ENCODE measurements at regions not wholly inside any gene's neighbourhood (a gene's known extent, or its start where the extent isn't known, plus 50 kb on each side); places are given as distances from the start of the nearest gene placed in this dataset.
A peak's percentile ranks its signal among the peaks of the same experiment; 100 is the strongest.
"Not testable (repeated sequence)": the region's sequence is repeated elsewhere in the genome, so short reads cannot be mapped to it uniquely, and the experiment has no call there.

- no peak for DNase-seq
Measured at GRCh38 chr6:78513856-78514255, 353.5 kb upstream of the IRAK1BP1 start.

- no peak for DNase-seq
Measured at GRCh38 chr6:78515271-78515670, 352.1 kb upstream of the IRAK1BP1 start.

DNA sequence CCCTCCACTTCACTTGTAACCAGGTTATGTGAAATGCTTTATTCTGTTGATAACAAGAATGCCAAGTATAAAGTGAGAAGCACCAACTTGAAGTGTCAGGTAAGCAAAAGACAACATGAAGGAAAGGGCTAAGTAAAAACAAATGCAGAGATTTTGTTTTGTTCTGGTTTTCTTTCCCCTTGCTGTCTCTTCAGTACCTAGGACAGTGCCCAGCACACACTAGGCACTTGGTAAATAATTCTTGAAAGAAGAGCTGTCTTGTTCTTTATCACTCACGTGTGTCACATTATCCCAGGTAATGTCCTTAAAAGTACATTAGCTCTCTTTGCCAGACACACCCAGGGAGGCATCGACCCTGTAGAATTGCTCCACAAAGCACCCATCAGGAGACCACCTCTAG lies 350.0 kb upstream of the IRAK1BP1 start:
- no peak for DNase-seq

DNA sequence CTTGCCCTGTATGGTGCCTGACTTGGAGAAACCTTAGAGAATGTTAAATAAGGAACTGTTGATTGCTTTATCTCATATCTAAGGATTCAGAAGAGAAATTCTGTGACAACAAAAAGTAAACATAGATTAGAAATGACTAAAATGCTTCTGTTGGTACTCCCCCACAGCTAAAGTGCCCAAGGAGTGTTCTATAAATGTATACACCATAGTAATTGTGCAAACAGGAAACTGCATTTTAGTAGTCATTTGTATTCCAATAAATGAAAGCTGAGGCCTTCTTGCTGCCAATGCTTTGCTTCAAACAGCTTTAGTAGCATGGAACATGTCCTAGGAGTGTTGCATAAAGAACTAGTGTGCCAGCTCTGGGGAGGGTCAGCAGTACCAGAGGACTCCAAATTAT lies 343.7 kb upstream of the IRAK1BP1 start:
- no peak for DNase-seq

- no peak for DNase-seq
Measured at GRCh38 chr6:78525976-78526375, 341.4 kb upstream of the IRAK1BP1 start.

DNA sequence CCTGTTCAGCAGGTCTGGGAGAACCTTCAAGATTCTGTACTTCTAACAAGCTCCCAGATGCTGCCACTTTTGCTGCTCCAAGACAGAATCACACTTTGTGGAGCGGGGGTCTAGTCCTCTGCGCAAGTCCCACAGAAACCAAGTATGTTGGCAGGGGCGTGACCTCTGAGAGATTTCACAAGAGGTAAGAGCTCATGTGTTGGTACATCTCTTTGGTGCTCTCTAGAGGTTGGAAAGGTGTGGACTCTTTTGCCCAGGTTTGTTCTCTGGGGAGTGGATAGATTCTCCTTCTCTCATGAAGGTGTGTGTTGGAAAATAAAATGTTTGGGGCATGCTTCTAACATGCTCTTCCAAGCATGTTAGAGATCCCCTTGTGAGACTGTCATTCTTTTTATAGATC lies 340.9 kb upstream of the IRAK1BP1 start:
- DNase-seq: no peak

DNA sequence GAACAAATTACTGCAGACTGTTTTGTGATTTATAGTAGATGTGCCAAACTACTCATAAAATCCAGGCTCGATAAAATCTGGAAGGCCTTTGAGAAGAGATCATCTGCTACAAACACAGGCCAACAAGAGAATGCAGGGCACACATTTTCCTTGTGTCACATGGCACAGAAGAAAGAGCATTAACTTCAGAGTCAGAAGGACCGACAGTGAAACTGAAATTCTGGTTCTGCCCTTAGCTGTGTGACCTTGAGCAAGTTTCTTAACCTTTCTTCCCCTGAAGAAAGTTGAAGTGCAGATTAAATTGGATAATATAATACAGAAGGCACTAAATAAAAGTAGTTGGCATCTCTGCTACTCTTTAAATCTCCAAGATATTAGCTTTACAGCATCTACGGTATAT lies 338.4 kb upstream of the IRAK1BP1 start:
- no peak for DNase-seq

- no peak for DNase-seq
Measured at GRCh38 chr6:78530208-78530607, 337.1 kb upstream of the IRAK1BP1 start.

GRCh38 chr6:78533426-78533825 lies 333.9 kb upstream of the IRAK1BP1 start:
- DNase-seq: no peak

GRCh38 chr6:78533876-78534275 lies 333.5 kb upstream of the IRAK1BP1 start:
- no peak for DNase-seq

DNA sequence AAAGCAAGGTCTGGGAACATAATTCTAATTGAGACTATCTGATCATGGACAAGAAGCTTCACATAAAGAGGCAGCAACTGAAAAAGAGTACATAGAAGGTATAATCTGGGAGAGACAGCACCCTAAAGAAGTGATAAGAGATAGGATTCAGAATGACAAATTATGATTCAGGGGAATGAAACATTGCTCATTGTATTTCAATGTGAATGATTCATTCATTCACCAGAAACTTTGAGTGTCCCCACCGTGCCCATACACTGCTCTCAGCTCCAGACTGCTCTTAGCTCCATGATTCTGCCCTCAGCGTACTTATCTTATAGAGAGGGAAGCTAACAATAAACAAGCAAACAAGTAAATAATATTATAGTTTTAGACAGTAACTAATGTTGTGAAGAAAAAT lies 329.3 kb upstream of the IRAK1BP1 start:
- DNase-seq: no peak

DNA sequence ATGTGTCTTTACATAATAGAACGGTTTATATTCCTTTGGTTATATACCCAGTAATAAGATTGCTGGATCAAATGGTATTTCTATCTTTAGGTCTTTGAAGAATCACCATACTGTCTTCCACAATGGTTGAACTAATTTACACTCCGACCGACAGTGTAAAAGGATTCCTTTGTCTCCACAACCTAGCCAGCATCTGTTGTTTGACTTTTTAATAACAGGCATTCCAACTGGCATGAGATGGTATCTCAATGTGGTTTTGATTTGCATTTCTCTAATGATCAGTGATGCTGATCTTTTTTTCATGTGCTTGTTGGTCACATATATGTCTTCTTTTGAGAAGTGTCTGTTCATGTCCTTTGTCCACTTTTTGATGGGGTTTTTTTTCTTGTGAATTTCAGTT lies 319.7 kb upstream of the IRAK1BP1 start:
- DNase-seq: not testable (repeated sequence)

- no peak for DNase-seq
Measured at GRCh38 chr6:78551361-78551760, 316.0 kb upstream of the IRAK1BP1 start.

DNA sequence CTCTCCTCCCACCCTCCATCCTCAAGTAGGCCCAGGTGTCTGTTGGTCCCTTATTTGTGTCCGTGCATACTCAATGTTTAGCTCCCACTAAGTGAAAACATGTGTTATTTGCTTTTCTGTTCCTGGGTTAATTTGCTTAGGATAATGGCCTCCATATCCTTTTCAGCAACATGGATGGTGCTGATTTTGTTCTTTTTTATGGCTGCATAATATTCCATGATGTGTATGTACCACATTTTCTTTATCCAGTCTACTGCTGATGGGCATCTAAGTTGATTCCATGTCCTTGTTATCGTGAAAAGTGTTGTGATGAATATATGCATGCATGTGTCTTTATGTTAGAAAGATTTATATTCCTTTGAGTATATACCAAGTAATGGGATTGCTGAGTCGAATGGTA lies 314.9 kb upstream of the IRAK1BP1 start:
- DNase-seq: no peak

- no peak for DNase-seq
Measured at GRCh38 chr6:78554341-78554740, 313.0 kb upstream of the IRAK1BP1 start.

- DNase-seq: no peak
Measured at GRCh38 chr6:78559056-78559455, 308.3 kb upstream of the IRAK1BP1 start.

DNA sequence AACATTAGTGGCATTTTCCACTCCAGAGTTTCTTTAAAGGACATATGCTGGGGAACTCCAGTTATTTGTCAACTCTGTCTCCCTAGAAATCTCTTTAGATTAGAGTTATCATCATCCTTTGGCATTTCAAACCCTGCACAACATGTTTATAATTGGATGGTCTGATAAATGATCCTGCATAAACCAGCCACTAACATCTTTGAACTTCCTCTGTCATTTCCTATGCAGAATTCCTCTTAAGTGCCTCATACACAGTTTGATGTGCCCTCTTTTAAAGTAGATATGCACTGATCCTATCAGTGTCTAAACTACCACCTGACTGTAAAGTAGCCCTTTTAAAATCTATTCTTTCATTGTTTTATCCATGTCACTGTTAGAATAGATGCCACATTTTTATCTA lies 306.3 kb upstream of the IRAK1BP1 start:
- no peak for DNase-seq

DNA sequence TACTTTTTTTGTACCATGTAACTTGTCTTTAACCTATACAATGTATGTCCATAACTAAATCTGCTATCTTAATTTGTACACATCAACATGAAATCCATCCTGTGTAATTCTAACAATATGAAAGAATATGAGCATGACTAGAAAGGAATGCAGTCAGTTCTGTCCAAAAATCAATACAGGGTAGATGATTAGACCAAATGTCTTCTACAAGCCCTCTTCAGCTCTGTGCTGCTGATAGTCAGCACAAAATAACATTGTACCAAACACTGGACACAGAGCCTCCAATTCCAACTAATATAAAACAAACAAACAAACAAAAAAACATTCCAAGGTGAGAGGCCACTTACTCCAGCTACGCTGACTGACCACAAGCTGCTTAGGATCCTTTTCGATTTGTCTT lies 301.4 kb upstream of the IRAK1BP1 start:
- no peak for DNase-seq

DNA sequence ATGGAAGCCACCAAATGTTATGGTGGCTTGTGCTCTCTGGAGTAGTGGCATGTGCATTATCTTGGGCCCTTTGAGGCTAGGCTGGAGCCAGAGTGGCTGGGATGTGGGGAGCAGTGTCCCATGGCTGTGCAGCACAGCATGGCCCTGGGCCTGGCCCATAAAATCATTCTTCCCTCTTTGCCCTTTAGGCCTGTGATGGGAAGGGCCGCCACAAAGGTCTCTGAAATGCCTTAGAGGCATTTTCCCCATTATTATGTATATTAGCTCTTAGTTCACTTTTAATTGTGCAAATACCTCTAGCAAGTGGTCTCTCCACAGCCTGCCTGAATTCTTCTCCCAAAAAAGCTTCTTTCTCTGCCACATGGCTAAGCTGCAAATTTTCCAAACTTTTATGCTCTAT lies 297.3 kb upstream of the IRAK1BP1 start:
- no peak for DNase-seq

GRCh38 chr6:78577585-78577984 lies 289.8 kb upstream of the IRAK1BP1 start:
- peak; percentile 24 for DNase-seq

- peak; percentile 95 for DNase-seq
Measured at GRCh38 chr6:78578430-78578829, 288.9 kb upstream of the IRAK1BP1 start.

DNA sequence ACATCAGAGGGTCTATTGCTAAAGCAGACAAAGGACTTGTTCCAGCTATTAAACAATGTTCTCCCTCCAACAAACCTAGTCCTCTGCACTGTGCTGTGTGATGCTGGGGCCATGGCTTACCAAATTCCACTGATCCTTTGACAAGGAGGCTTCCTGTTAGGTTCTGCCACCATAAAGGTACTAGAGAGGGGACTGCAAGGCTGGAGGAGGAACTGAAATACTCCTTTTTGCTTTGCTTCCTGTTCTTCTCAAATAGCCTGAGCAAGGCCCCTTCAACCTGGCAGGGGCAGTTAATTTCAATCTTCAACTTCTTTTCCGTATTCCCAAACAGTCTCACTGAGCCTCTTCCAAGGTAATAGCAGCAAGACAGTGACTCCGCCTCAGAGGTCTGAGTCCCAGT lies 286.4 kb upstream of the IRAK1BP1 start:
- peak; percentile 64 for DNase-seq

DNA sequence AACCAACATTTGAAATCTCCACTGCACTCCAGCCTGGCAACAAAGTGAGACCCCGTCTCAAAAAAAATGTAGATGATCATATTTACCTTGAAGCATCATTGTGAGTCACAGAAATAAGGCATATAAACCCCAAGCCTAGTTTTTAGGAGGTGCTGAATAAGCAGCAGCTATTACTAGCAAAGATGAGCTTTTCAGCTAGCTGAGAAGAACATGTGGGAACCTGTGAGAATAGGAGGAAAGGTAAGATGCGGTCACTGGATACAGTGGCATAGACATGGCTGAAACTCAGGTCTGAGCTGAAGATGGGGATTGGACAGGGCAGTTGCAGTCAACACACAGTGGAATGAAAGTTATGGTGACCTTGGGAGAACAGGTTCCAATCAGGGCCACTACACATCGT lies 284.3 kb upstream of the IRAK1BP1 start:
- DNase-seq: no peak

GRCh38 chr6:78589436-78589835 lies 277.9 kb upstream of the IRAK1BP1 start:
- DNase-seq: peak; percentile 87

- no peak for DNase-seq
Measured at GRCh38 chr6:78593898-78594667, 273.3 kb upstream of the IRAK1BP1 start.

All from NCI-H748 treated with DMSO at 0.1 percent for 48 hours (cell line).